ENCODE measurements at regions not wholly inside any gene's neighbourhood (a gene's known extent, or its start where the extent isn't known, plus 50 kb on each side); places are given as distances from the start of the nearest gene placed in this dataset.

DNA sequence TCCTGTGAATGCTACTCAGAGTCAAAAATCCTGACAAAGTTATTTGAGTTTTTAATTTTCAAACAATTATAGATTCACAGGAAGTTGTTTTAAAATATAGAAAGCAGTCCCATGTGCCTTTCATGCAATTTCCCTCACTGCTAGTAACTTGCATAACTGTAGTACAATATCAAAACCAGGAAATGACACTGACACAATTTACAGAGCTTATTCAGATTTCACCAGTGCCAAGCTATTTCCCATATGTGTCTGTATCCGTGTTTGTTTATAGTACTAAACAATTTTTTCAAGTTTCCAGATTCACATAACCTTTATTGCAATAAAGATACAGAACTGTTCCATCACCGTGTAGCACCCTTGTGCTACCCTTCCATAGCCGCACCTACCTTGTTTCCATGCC is 934.6 kb downstream of the PCDH17 start:
- H3K4me2 ChIP-seq: no peak overlapping the region
- no peak for DNase-seq
- no peaks in the 10 kb centered on the region for H3K36me3 ChIP-seq (replicated peaks in 1 of 2; ENCODE audit: control insufficient read depth in 1 of 2, insufficient read depth in 2 of 2, low read length in 1 of 2)
- H2AFZ ChIP-seq (ENCODE audit: low read depth): no peak overlapping the region
- no peaks in the 10 kb centered on the region for H3F3A ChIP-seq (replicated peaks; ENCODE audit: insufficient read depth)
- no peak for TF ChIP-seq GATA2 (CRISPR knock-in tag; IDR thresholded peaks at IDR 0.05)
- TF ChIP-seq FOXJ3 (CRISPR knock-in tag; IDR thresholded peaks at IDR 0.05): no peak
- TF ChIP-seq JUND (IDR thresholded peaks at IDR 0.05): no peak
- TF ChIP-seq, protein P1, sequence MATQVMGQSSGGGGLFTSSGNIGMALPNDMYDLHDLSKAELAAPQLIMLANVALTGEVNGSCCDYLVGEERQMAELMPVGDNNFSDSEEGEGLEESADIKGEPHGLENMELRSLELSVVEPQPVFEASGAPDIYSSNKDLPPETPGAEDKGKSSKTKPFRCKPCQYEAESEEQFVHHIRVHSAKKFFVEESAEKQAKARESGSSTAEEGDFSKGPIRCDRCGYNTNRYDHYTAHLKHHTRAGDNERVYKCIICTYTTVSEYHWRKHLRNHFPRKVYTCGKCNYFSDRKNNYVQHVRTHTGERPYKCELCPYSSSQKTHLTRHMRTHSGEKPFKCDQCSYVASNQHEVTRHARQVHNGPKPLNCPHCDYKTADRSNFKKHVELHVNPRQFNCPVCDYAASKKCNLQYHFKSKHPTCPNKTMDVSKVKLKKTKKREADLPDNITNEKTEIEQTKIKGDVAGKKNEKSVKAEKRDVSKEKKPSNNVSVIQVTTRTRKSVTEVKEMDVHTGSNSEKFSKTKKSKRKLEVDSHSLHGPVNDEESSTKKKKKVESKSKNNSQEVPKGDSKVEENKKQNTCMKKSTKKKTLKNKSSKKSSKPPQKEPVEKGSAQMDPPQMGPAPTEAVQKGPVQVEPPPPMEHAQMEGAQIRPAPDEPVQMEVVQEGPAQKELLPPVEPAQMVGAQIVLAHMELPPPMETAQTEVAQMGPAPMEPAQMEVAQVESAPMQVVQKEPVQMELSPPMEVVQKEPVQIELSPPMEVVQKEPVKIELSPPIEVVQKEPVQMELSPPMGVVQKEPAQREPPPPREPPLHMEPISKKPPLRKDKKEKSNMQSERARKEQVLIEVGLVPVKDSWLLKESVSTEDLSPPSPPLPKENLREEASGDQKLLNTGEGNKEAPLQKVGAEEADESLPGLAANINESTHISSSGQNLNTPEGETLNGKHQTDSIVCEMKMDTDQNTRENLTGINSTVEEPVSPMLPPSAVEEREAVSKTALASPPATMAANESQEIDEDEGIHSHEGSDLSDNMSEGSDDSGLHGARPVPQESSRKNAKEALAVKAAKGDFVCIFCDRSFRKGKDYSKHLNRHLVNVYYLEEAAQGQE (IDR thresholded peaks at IDR 0.05; ENCODE audit: low read depth, low read length): no peak
- no peak for TF ChIP-seq TCF12 (IDR thresholded peaks at IDR 0.05)
- no peak for TF ChIP-seq RFX5 (IDR thresholded peaks at IDR 0.05; ENCODE audit: low read length)
- no peak for TF ChIP-seq TEAD4 (IDR thresholded peaks at IDR 0.05; ENCODE audit: borderline replicate concordance, insufficient read depth)
- no peak for TF ChIP-seq SIN3A (IDR thresholded peaks at IDR 0.05; ENCODE audit: borderline replicate concordance, low read depth, low read length)
- no peak for TF ChIP-seq GABPA (IDR thresholded peaks at IDR 0.05; ENCODE audit: low read depth)
- TF ChIP-seq CHD2 (IDR thresholded peaks at IDR 0.05; ENCODE audit: low read length, partially characterized antibody): no peak
- TF ChIP-seq USF1 (IDR thresholded peaks at IDR 0.05; ENCODE audit: borderline replicate concordance, low read depth): no peak
- no peak for TF ChIP-seq MXI1 (IDR thresholded peaks at IDR 0.05; ENCODE audit: low read depth, low read length)
- no peak for TF ChIP-seq EP300 (IDR thresholded peaks at IDR 0.05; ENCODE audit: borderline replicate concordance in 1 of 2, low read depth in 1 of 2, low read length in 1 of 2)
- H3K27me3 ChIP-seq (ENCODE audit: insufficient read depth): no peaks in the 10 kb centered on the region
- no peaks in the 10 kb centered on the region for H3K9me2 ChIP-seq
- no peak overlapping the region; a peak in 1 of 4 replicates for H3K27ac ChIP-seq (ENCODE audit: low read depth in 2 of 2, low read length in 1 of 2)
- H3K9ac ChIP-seq: no peak overlapping the region
- H3K9me3 ChIP-seq: no peaks in the 10 kb centered on the region
- ChIA-PET CTCF (no interaction called here), POLR2A (no interaction called here)
- 45% methylated on average over 3 of the region's 3 CpGs for WGBS (ENCODE audit: low lambda C conversion rate)
- H3K79me2 ChIP-seq (ENCODE audit: insufficient read depth): no peaks in the 10 kb centered on the region
- no peaks in the 10 kb centered on the region for H4K20me1 ChIP-seq (ENCODE audit: insufficient read depth)
- no peaks in the 10 kb centered on the region; a peak in 1 of 4 replicates for H3K4me1 ChIP-seq (ENCODE audit: control insufficient read depth in 1 of 2, insufficient read depth in 2 of 2, low read depth in 1 of 2, low read length in 1 of 2)
- H3K4me3 ChIP-seq (ENCODE audit: low read depth in 2 of 2, low read length in 1 of 2): no peak overlapping the region

DNA sequence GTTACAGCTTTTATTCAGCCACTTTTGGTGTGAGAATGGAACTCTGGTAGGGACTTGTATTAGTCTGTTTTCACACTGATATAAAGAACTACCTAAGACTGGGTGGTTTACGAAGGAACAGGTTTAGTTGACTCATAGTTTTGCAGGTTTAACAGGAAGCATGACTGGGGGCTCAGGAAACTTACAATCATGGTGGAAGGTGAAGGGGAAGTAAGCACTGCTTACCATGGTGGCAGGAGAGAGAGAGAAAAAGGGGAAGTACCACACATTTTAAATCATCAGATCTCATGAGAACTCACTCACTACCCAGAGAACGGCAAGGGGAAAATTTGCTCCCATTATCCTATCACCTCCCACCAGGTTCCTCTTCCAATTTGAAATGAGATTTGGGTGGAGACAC is 942.2 kb downstream of the PCDH17 start:
- H3K27ac ChIP-seq (ENCODE audit: low read depth in 2 of 2, low read length in 1 of 2): no peak overlapping the region
- no peak overlapping the region for H3K9ac ChIP-seq
- WGBS (ENCODE audit: low lambda C conversion rate): 32% methylated on average over 2 of the region's 2 CpGs
- no peak for DNase-seq
- no peaks in the 10 kb centered on the region for H3F3A ChIP-seq (replicated peaks; ENCODE audit: insufficient read depth)
- no peak overlapping the region for H3K4me2 ChIP-seq
- no peak overlapping the region for H2AFZ ChIP-seq (ENCODE audit: low read depth)
- CTCF ChIA-PET: interaction anchor here (0.7 kb wide), 1 partner anchor 15 kb away, joined by 3 read pairs; no protein-coding TSS in a partner anchor
- no peak overlapping the region for H3K4me3 ChIP-seq (ENCODE audit: low read depth in 2 of 2, low read length in 1 of 2)
- no peaks in the 10 kb centered on the region for H3K9me3 ChIP-seq
- POLR2A ChIA-PET: no interaction called here
- H3K79me2 ChIP-seq (ENCODE audit: insufficient read depth): no peaks in the 10 kb centered on the region
- H4K20me1 ChIP-seq (ENCODE audit: insufficient read depth): no peaks in the 10 kb centered on the region
- no peaks in the 10 kb centered on the region for H3K4me1 ChIP-seq (ENCODE audit: control insufficient read depth in 1 of 2, insufficient read depth in 2 of 2, low read depth in 1 of 2, low read length in 1 of 2)
- no peaks in the 10 kb centered on the region for H3K9me2 ChIP-seq
- no peaks in the 10 kb centered on the region for H3K27me3 ChIP-seq (ENCODE audit: insufficient read depth)
- H3K36me3 ChIP-seq (replicated peaks in 1 of 2; ENCODE audit: control insufficient read depth in 1 of 2, insufficient read depth in 2 of 2, low read length in 1 of 2): no peaks in the 10 kb centered on the region
- TF ChIP-seq FOSL2 (IDR thresholded peaks at IDR 0.05; ENCODE audit: borderline replicate concordance, low read depth) (no peak), MAX (IDR thresholded peaks at IDR 0.05; ENCODE audit: low read depth) (no peak), USF1 (IDR thresholded peaks at IDR 0.05; ENCODE audit: borderline replicate concordance, low read depth) (no peak), USF2 (IDR thresholded peaks at IDR 0.05; ENCODE audit: borderline replicate concordance, low read depth, low read length) (no peak), NFIC (IDR thresholded peaks at IDR 0.05; ENCODE audit: borderline replicate concordance) (no peak), GABPA (IDR thresholded peaks at IDR 0.05; ENCODE audit: low read depth) (no peak), NRF1 (IDR thresholded peaks at IDR 0.05; ENCODE audit: low read depth, low read length) (no peak), SMC3 (IDR thresholded peaks at IDR 0.05; ENCODE audit: low read depth, low read length) (no peak), GATA2 (CRISPR knock-in tag; IDR thresholded peaks at IDR 0.05) (no peak), EZH2phosphoT487 (IDR thresholded peaks at IDR 0.05; ENCODE audit: borderline replicate concordance, low read depth) (no peak), RFX5 (IDR thresholded peaks at IDR 0.05; ENCODE audit: low read length) (no peak), IRF3 (IDR thresholded peaks at IDR 0.05; ENCODE audit: low read depth, low read length) (no peak), EP300 (IDR thresholded peaks at IDR 0.05; ENCODE audit: borderline replicate concordance in 1 of 2, low read depth in 1 of 2, low read length in 1 of 2) (no peak)
